ENCODE measurements at regions not wholly inside any gene's neighbourhood (a gene's known extent, or its start where the extent isn't known, plus 50 kb on each side); places are given as distances from the start of the nearest gene placed in this dataset.

- H3K79me2 ChIP-seq (ENCODE audit: control insufficient read depth, insufficient read depth, low read length) = no peaks in the 10 kb centered on the region
- no peak overlapping the region for H2AFZ ChIP-seq (ENCODE audit: low read depth, low read length)
- no TSS peak for BruUV-seq (replicated peaks)
- H3K9me1 ChIP-seq (replicated peaks; ENCODE audit: control insufficient read depth, extremely low read depth, insufficient read depth, low read length) = no peaks in the 10 kb centered on the region
- FAIRE-seq = no peak
- no peaks in the 10 kb centered on the region for H4K20me1 ChIP-seq (replicated peaks; ENCODE audit: control insufficient read depth, extremely low read depth, insufficient read depth, low read length)
- H3K36me3 ChIP-seq (ENCODE audit: control insufficient read depth in 2 of 2, extremely low read depth in 1 of 2, insufficient read depth in 2 of 2, low read length in 2 of 2) = no peaks in the 10 kb centered on the region
- H3K27me3 ChIP-seq (ENCODE audit: control insufficient read depth in 2 of 2, insufficient read depth in 2 of 2, low read length in 2 of 2) = no peaks in the 10 kb centered on the region
- no peak overlapping the region for H3K4me2 ChIP-seq (ENCODE audit: insufficient read depth, low read length)
- H3K4me3 ChIP-seq (replicated peaks in 1 of 3; ENCODE audit: insufficient read depth in 1 of 3, low read depth in 1 of 3, low read length in 3 of 3) = no peak overlapping the region
- dilution Hi-C loops (cut with MboI; ENCODE audit: extremely low pct_ligation_motif_present, low sequenced_read_pairs) (no loop called here), intact Hi-C loops (cut with micrococcal nuclease) (no loop called here)
- ChIA-PET POLR2A (no interaction called here), CTCF (interaction anchor here (1.6 kb wide), 2 partner anchors 9 to 15 kb away, joined by 4 to 7 read pairs; no protein-coding TSS in a partner anchor)
- TF ChIP-seq GATA2 (IDR thresholded peaks at IDR 0.05; ENCODE audit: insufficient read depth, insufficient read length, low read depth, low read length) = no peak
- TF ChIP-seq CTCF (IDR thresholded peaks at IDR 0.05; ENCODE audit: extremely low read depth in 1 of 2, insufficient read depth in 1 of 2, low read depth in 1 of 2, low read length in 2 of 2) = no peak
- TF ChIP-seq POLR2A (IDR thresholded peaks at IDR 0.05; ENCODE audit: low read depth, low read length) = no peak
- H3K4me1 ChIP-seq (ENCODE audit: control insufficient read depth, extremely low read depth, insufficient read depth, low read length) = no peaks in the 10 kb centered on the region
- H3K27ac ChIP-seq (ENCODE audit: insufficient read depth, low read depth, low read length) = no peak overlapping the region
- H3K9me3 ChIP-seq (replicated peaks; ENCODE audit: control insufficient read depth, insufficient read depth, low read length) = no peaks in the 10 kb centered on the region
- no peak for DNase-seq (ENCODE audit: low read depth, low spot score)
- no peak overlapping the region for H3K9ac ChIP-seq (replicated peaks; ENCODE audit: extremely low read depth, insufficient read depth, low read length)
These were observed 69.3 kb upstream of the HMGA2 start for GRCh38 chr12:65754744-65755595.

GRCh38 chr12:65755596-65755978, 68.7 kb upstream of the HMGA2 start:
- DNase-seq (ENCODE audit: low read depth, low spot score) = no peak
- H3K9me1 ChIP-seq (replicated peaks; ENCODE audit: control insufficient read depth, extremely low read depth, insufficient read depth, low read length) = no peaks in the 10 kb centered on the region
- TF ChIP-seq FOS (IDR thresholded peaks at IDR 0.05; ENCODE audit: borderline replicate concordance, insufficient read depth, low read length) (no peak), JUN (IDR thresholded peaks at IDR 0.05; ENCODE audit: borderline replicate concordance, insufficient read depth, insufficient read length, low read depth) (no peak), EZH2 (IDR thresholded peaks at IDR 0.05; ENCODE audit: borderline replicate concordance, low read depth, low read length, severe bottlenecking) (no peak), MAX (IDR thresholded peaks at IDR 0.05; ENCODE audit: insufficient read depth, insufficient read length) (no peak), MYC (IDR thresholded peaks at IDR 0.05; ENCODE audit: low read depth, low read length) (no peak), POLR2A (IDR thresholded peaks at IDR 0.05; ENCODE audit: low read depth, low read length) (no peak), POLR2AphosphoS5 (IDR thresholded peaks at IDR 0.05; ENCODE audit: insufficient read depth, low read depth, low read length) (no peak), CTCF (IDR thresholded peaks at IDR 0.05; ENCODE audit: extremely low read depth in 1 of 2, insufficient read depth in 1 of 2, low read depth in 1 of 2, low read length in 2 of 2) (no peak), GATA2 (IDR thresholded peaks at IDR 0.05; ENCODE audit: insufficient read depth, insufficient read length, low read depth, low read length) (no peak)
- no peak overlapping the region for H3K27ac ChIP-seq (ENCODE audit: insufficient read depth, low read depth, low read length)
- no peak overlapping the region for H3K9ac ChIP-seq (replicated peaks; ENCODE audit: extremely low read depth, insufficient read depth, low read length)
- H3K27me3 ChIP-seq (ENCODE audit: control insufficient read depth in 2 of 2, insufficient read depth in 2 of 2, low read length in 2 of 2) = no peaks in the 10 kb centered on the region
- no peaks in the 10 kb centered on the region for H3K79me2 ChIP-seq (ENCODE audit: control insufficient read depth, insufficient read depth, low read length)
- H3K9me3 ChIP-seq (replicated peaks; ENCODE audit: control insufficient read depth, insufficient read depth, low read length) = no peaks in the 10 kb centered on the region
- dilution Hi-C loops (cut with MboI; ENCODE audit: extremely low pct_ligation_motif_present, low sequenced_read_pairs) (no loop called here), intact Hi-C loops (cut with micrococcal nuclease) (no loop called here)
- no peak overlapping the region for H3K4me2 ChIP-seq (ENCODE audit: insufficient read depth, low read length)
- ChIA-PET CTCF (interaction anchor here (1.6 kb wide), 2 partner anchors 9 to 15 kb away, joined by 4 to 7 read pairs; no protein-coding TSS in a partner anchor), POLR2A (no interaction called here)
- H3K4me3 ChIP-seq (replicated peaks in 1 of 3; ENCODE audit: insufficient read depth in 1 of 3, low read depth in 1 of 3, low read length in 3 of 3) = no peak overlapping the region
- H2AFZ ChIP-seq (ENCODE audit: low read depth, low read length) = no peak overlapping the region
- H3K4me1 ChIP-seq (ENCODE audit: control insufficient read depth, extremely low read depth, insufficient read depth, low read length) = no peaks in the 10 kb centered on the region
- H4K20me1 ChIP-seq (replicated peaks; ENCODE audit: control insufficient read depth, extremely low read depth, insufficient read depth, low read length) = no peaks in the 10 kb centered on the region
- no peaks in the 10 kb centered on the region for H3K36me3 ChIP-seq (ENCODE audit: control insufficient read depth in 2 of 2, extremely low read depth in 1 of 2, insufficient read depth in 2 of 2, low read length in 2 of 2)
- no TSS peak for BruUV-seq (replicated peaks)
- no peak for FAIRE-seq
